AG08396 (cell line): ENCODE measurements at regions not wholly inside any gene's neighbourhood (a gene's known extent, or its start where the extent isn't known, plus 50 kb on each side); places are given as distances from the start of the nearest gene placed in this dataset.

Experiments used
- DNase-seq: peaks from one replicate; pipeline ENCODE4 v3.0.0; 2012; ENCODE audit warnings: low spot score, mixed read lengths

DNA sequence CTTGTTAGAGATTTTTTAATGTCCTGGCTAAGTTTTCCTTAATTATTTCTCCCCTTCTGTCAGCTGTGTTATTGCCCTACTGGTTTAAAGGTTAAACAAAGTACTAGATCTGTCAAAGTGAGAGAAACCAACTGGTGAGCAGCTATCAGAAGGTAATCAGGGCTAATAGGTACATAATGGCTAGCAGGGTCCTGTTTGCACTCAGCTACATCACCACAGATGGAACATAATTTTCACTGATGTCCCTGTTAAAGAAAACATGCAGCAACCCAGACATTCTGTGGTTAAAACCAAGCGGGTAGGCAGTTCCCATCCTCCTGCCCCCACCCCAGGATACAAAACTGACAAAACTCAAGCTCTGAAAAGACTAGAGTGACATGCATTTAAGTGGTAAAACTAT lies 473.9 kb downstream of the NR2F1-AS1 start:
- no peak for DNase-seq

DNA sequence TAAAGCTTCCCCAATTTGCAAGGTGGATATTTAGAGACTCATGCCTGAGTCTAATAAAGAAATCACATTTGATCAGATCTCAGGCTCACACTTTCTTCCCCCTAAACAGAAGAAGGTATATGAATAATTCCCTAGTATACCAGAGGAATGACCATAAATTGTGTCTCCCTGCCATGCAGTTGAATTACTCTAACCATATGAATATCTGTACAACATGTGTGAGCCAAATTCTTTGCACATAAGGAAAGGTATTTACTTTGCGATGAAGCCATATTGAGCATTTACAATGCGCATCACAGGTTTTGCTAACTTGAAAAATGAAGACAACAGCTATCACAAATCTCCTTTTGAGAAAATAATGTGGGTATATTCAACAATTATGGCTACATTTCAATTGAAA lies 479.4 kb downstream of the NR2F1-AS1 start:
- DNase-seq = no peak

GRCh38 chr5:93100976-93101375 lies 480.0 kb downstream of the NR2F1-AS1 start:
- no peak for DNase-seq

DNA sequence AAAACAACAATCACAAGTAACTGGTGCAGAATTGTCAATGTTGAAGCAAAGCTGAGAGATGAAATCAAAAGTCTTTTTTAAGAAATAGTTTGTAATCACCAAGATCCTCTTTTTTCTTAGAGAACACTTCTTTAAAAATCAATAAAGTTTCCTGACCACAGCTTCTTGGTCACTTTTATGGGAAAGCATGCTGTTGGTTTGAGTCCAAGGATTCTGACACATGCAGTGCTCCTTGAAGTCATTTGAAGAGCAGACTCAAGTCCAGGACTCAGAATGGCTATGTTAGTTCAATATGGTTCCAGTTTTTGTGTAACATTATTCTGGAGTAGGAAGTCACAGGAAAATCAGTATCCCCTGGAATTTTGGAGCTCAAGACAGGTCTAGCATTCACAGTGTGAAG lies 480.6 kb downstream of the NR2F1-AS1 start:
- no peak for DNase-seq

GRCh38 chr5:93099902-93100347 lies 481.1 kb downstream of the NR2F1-AS1 start:
- peak; percentile 6 for DNase-seq

GRCh38 chr5:93096561-93096960 lies 484.5 kb downstream of the NR2F1-AS1 start:
- no peak for DNase-seq

DNA sequence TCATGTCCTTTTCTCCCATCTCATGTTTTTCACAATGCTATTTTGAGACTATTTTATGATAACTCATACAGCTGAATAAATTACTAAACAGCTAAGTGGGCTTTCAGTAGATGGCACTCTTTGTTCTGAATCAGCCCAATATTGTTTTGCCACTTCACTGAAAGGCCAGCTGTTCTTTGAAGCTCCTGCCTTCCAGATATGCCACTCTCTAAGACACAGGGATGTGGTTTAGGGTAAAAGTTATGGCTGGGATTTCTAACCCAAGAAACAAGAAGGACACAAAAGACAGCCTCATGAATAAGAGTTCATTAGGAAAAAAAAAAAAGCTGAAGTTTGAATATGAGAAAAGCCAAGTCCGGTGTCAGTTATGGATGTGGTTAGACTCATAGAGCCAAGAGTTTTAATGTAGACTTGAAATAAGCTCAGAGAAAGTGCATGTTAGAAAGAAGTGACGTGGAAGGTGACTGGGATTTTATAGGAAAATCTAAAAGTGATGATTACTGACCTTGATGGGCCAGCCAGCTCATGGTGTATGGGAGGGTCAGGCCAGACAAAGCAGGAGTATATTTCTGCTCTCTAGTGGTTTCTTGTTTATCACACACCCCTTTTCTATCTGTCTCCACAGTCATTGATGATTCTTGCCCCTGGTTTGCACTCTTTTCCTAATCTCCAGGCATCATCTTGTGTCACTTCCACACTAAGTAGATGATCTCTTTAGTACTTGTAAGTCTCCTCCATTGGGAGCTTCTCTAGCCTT lies 488.5 kb downstream of the NR2F1-AS1 start:
- DNase-seq = peak; percentile 9

- no peak for DNase-seq
These were observed 490.3 kb downstream of the NR2F1-AS1 start for GRCh38 chr5:93090698-93091097.

DNA sequence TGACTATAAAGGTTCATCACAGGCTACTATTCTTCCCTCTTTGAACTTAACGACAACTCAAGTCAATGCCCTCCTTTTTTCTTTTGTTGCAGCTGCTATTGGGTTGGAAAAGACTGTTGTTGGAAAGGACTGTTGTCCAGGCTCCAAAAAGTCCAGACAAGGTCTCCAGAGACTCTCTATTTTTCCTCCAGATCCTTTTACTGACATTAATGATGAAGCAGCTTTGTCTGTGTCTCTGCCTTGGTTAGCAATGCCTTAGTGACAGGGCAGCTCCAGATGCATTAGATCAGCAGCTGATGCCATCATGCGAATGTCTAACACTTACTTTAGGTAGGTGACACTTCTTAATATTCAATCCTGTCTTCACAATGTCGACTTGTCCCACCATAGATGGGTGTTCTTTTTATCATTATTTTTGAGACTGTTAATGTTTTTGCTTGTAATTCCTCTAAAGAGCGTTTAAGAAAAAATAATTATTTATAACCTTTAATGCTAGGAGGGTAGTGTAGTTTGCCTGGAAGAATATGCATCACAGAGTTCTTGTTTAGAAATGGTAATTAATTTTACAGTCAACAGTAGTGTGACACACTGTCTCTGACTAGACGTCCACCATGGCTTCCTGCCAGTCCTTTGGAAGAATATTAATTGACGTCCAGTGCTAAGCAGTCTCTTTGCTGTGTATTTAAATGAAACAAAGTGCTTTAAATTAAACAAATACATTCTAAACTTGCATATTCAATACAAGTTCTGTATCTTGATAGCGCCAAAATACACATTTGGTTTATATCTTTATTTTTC lies 492.2 kb downstream of the NR2F1-AS1 start:
- no peak for DNase-seq

DNA sequence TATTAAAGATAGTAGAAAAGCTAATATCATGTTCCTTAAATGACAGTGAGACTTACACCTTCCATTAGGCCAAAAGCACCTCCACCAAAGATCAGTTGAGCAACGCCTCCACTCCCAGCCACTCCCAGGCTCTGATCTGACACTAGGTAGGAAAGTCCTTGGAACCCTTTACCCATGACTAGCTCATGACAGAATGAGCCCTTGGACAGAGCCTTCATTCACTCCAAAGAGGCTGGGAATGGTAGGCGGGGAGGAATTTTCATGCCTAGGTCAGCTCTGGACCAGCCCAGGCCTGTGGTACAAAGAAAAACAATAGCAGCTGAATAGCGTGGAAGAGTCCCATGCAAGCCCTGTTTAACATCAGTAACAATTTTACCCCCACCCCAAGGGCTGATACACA lies 493.7 kb downstream of the NR2F1-AS1 start:
- DNase-seq = no peak

DNA sequence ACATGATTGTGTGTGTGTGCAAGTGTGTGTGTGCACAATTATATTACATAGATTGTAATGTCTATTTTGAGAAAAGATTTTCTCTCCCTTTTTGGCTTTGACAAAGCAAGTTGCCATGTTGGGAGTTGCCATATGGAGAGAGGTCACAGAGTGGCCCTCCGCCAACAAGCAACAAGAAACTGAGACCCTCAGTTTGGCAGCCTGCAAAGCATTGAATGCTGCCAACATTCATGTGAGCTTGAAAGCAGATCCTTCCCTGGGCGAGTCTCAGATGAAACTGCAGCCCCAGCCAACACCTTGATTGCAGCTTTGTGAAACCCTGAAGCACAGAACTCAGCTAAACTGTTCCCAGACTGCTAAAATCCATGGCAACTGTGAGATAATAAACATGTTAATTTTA lies 498.0 kb downstream of the NR2F1-AS1 start:
- DNase-seq = no peak

- DNase-seq = no peak
These were observed 502.0 kb downstream of the NR2F1-AS1 start for GRCh38 chr5:93079046-93079445.

DNA sequence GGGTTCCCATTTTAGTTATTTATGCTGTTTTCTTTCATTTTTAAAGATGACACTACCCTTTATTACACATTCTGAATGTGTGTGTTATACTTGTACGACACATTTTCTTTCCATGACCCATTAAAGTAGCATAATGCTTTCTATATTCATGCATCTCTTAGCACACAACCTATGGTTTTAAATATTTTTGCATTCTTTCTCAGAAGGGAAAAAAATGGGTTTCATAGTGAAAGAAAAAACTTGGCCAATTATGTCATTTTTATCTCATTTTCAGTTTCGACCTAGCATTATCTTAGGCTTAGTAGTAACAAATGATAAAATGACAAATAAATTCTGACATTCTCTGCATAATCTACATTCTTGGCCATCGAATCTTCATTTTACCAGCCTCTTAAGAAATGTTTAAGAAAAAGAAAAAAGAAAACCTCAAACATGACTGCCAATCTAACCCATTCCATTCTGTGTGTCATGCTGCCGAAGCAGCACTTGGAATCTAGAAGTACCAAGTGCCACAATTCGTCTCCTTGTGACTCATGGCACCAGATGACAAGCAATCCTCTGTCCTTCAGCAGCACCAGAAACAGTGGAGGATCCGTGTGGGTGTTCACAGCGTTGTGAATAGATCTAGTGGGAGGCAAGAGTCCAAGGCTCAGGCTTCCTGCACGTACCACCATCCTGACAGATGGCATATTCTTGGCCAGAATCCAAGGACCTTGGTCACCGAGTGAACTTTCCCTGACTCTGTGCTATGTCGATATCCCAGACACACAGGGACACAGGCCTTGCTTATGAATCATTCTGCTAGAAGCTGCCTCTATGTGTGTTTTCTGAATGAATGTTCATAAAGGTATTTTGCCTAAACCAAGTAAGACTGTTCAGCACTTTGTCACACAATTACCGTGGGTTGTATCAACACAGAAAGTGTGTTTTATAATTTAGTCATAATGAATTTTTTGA lies 502.7 kb downstream of the NR2F1-AS1 start:
- DNase-seq = peak; percentile 60

DNA sequence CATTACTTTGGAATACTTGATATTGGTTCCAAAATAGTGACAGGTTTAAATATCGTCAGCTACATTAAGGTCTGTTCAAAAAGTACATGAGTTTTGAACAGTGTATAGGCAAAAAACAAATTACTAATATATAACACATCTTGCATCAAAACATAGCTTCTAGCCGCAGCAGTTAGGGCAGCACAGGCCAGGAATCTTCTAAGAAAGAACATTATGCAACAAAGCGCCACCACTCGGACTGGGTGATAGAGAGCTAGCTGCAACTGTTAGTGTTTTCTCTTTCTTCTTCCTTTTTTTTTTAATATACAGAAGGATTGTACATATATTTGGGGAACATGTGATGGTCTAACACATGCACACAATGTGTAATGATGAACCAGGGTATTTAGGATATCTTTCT lies 504.5 kb downstream of the NR2F1-AS1 start:
- no peak for DNase-seq

DNA sequence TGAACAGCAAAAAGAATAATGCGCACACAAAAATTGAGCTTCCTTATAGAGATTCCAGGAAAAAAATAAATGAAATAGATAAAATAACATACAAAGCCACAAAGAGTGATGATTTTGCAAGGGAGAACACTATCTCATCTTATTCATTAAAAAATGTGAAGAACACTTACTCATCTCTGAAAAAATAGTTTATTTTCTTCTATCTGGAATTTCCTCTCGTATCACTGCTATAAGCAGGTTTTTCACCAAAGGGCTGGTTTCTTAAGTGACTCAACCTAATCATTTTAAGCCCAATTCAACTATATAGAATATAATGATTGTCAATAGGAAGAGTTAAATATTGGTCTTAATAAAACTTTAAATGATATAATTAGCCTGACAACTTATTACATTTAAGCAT lies 504.9 kb downstream of the NR2F1-AS1 start:
- no peak for DNase-seq

- no peak for DNase-seq
These were observed 507.5 kb downstream of the NR2F1-AS1 start for GRCh38 chr5:93073547-93073946.

DNA sequence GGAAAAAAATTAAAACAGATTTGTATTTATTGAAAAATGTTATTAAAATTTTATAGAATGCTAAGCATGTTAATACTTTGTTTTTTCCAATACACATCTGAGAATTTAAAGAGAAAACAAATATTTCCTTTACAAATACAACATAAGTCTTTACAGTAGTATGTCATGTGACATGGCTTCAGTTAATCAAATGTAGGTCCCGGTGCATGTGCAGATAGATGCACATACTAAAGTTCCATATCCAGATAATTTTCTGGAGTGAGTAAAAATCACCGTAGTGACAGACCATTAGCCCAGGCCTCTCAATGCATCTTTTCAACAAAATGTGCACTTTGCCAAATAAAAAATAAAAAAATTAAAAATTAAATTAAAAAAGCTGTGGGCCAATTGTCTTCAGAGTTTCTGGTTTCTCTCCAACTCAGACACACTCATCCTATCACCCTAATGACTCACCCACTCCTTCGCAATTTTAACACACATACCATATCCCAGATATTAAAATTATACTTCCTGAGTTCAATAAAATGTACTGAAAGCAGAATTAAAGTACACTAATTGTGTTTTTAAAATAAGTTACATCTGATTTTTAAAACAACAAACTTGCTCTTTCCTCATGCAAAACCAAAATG lies 508.1 kb downstream of the NR2F1-AS1 start:
- DNase-seq = no peak

GRCh38 chr5:93071710-93072109 lies 509.3 kb downstream of the NR2F1-AS1 start:
- no peak for DNase-seq

- DNase-seq = no peak
These were observed 510.1 kb downstream of the NR2F1-AS1 start for GRCh38 chr5:93070938-93071337.

DNA sequence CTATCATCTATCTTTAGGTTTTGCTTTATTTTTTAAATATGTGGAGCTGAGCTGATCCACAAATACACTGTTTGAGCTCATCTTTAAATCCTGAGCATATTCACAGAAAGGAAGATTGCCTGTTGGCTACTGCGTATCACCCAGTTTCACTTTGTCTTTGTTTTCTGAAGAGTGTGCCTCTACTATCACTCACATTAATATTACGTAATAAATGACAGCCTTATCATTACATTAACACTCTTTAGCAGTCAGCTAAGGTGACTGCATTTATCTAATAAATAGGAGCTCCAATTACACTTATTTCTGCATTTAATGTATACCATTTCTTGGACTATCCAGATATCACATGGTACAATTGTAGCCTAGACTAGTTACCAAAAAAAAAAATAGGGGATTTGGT lies 511.7 kb downstream of the NR2F1-AS1 start:
- DNase-seq = no peak

- DNase-seq = no peak
These were observed 518.5 kb downstream of the NR2F1-AS1 start for GRCh38 chr5:93062548-93062947.

DNA sequence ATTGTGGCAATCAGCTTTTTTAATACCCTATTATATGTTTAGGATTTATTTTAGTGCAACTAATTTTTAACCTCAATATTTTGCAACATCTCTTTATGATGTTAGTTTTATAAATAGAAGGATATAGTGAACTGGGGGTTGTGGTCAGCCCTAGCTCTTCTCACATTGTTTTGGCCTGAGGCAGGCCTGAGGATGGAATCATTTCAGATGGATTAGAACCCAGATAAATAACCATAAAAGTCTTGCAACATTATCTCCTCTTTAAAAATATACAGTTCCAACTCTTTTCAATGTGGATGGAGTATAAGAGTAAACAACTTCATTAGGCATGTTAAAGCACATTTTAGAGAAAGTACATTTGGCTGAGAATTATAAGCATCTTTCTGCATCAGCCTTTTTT lies 522.7 kb downstream of the NR2F1-AS1 start:
- DNase-seq = peak; percentile 17
